ENCODE measurements at regions not wholly inside any gene's neighbourhood (a gene's known extent, or its start where the extent isn't known, plus 50 kb on each side); places are given as distances from the start of the nearest gene placed in this dataset.

- H3K36me3 Mint-ChIP-seq (ENCODE audit: low read depth) = no peaks in the 10 kb centered on the region
- no peak for ATAC-seq (replicated peaks)
- H3K4me1 Mint-ChIP-seq = no peaks in the 10 kb centered on the region
- no peak overlapping the region for H3K4me3 Mint-ChIP-seq
- H3K27me3 Mint-ChIP-seq = no peaks in the 10 kb centered on the region
- no peak overlapping the region for H3K27ac Mint-ChIP-seq
- H3K9me3 Mint-ChIP-seq = no peaks in the 10 kb centered on the region
Measured at GRCh38 chr5:3341446-3342240, 254.0 kb upstream of the IRX1 start.

GRCh38 chr5:3340471-3340870 lies 255.2 kb upstream of the IRX1 start:
- Mint-ChIP-seq H3K4me1 (no peaks in the 10 kb centered on the region), H3K27ac (no peak overlapping the region), H3K27me3 (no peaks in the 10 kb centered on the region), H3K36me3 (ENCODE audit: low read depth) (no peaks in the 10 kb centered on the region), H3K9me3 (peaks cover 4% of the 10 kb centered on the region), H3K4me3 (no peak overlapping the region)
- ATAC-seq (replicated peaks) = no peak

- no peaks in the 10 kb centered on the region for H3K27me3 Mint-ChIP-seq
- ATAC-seq (replicated peaks) = no peak
- no peak overlapping the region for H3K4me3 Mint-ChIP-seq
- H3K9me3 Mint-ChIP-seq = peaks cover 4% of the 10 kb centered on the region
- H3K36me3 Mint-ChIP-seq (ENCODE audit: low read depth) = no peaks in the 10 kb centered on the region
- H3K4me1 Mint-ChIP-seq = no peaks in the 10 kb centered on the region
- no peak overlapping the region for H3K27ac Mint-ChIP-seq
Measured at GRCh38 chr5:3339798-3340115, 255.9 kb upstream of the IRX1 start.

- Mint-ChIP-seq H3K36me3 (ENCODE audit: low read depth) (no peaks in the 10 kb centered on the region), H3K9me3 (peaks cover 4% of the 10 kb centered on the region), H3K4me1 (no peaks in the 10 kb centered on the region), H3K27me3 (no peaks in the 10 kb centered on the region), H3K4me3 (no peak overlapping the region), H3K27ac (no peak overlapping the region)
- no peak for ATAC-seq (replicated peaks)
Measured at GRCh38 chr5:3339092-3339797, 256.4 kb upstream of the IRX1 start.

- Mint-ChIP-seq H3K27ac (no peak overlapping the region), H3K4me3 (no peak overlapping the region), H3K27me3 (no peaks in the 10 kb centered on the region), H3K9me3 (peaks cover 4% of the 10 kb centered on the region), H3K36me3 (ENCODE audit: low read depth) (no peaks in the 10 kb centered on the region), H3K4me1 (no peaks in the 10 kb centered on the region)
- no peak for ATAC-seq (replicated peaks)
Measured at GRCh38 chr5:3337812-3338541, 257.7 kb upstream of the IRX1 start.

- no peak for ATAC-seq (replicated peaks)
- Mint-ChIP-seq H3K36me3 (ENCODE audit: low read depth) (no peaks in the 10 kb centered on the region), H3K9me3 (peaks cover 4% of the 10 kb centered on the region), H3K27ac (no peak overlapping the region), H3K4me1 (no peaks in the 10 kb centered on the region), H3K4me3 (no peak overlapping the region), H3K27me3 (no peaks in the 10 kb centered on the region)
Measured at GRCh38 chr5:3336666-3337065, 259.0 kb upstream of the IRX1 start.

- no peak for ATAC-seq (replicated peaks)
- Mint-ChIP-seq H3K27ac (no peak overlapping the region), H3K36me3 (ENCODE audit: low read depth) (no peaks in the 10 kb centered on the region), H3K4me3 (no peak overlapping the region), H3K27me3 (no peaks in the 10 kb centered on the region), H3K9me3 (peaks cover 4% of the 10 kb centered on the region), H3K4me1 (no peaks in the 10 kb centered on the region)
Measured at GRCh38 chr5:3335301-3335700, 260.3 kb upstream of the IRX1 start.

GRCh38 chr5:3333836-3334235 lies 261.8 kb upstream of the IRX1 start:
- no peak overlapping the region for H3K27ac Mint-ChIP-seq
- H3K4me1 Mint-ChIP-seq = no peaks in the 10 kb centered on the region
- no peak overlapping the region for H3K4me3 Mint-ChIP-seq
- peaks cover 4% of the 10 kb centered on the region for H3K9me3 Mint-ChIP-seq
- H3K36me3 Mint-ChIP-seq (ENCODE audit: low read depth) = no peaks in the 10 kb centered on the region
- H3K27me3 Mint-ChIP-seq = no peaks in the 10 kb centered on the region
- ATAC-seq (replicated peaks) = no peak

GRCh38 chr5:3333105-3333504 lies 262.5 kb upstream of the IRX1 start:
- H3K36me3 Mint-ChIP-seq (ENCODE audit: low read depth) = no peaks in the 10 kb centered on the region
- no peak overlapping the region for H3K4me3 Mint-ChIP-seq
- H3K27ac Mint-ChIP-seq = no peak overlapping the region
- peaks cover 4% of the 10 kb centered on the region for H3K9me3 Mint-ChIP-seq
- no peaks in the 10 kb centered on the region for H3K27me3 Mint-ChIP-seq
- H3K4me1 Mint-ChIP-seq = no peaks in the 10 kb centered on the region
- ATAC-seq (replicated peaks) = no peak

- no peak overlapping the region for H3K4me3 Mint-ChIP-seq
- peaks cover 4% of the 10 kb centered on the region for H3K9me3 Mint-ChIP-seq
- no peaks in the 10 kb centered on the region for H3K4me1 Mint-ChIP-seq
- no peaks in the 10 kb centered on the region for H3K36me3 Mint-ChIP-seq (ENCODE audit: low read depth)
- ATAC-seq (replicated peaks) = no peak
- no peak overlapping the region for H3K27ac Mint-ChIP-seq
- no peaks in the 10 kb centered on the region for H3K27me3 Mint-ChIP-seq
Measured at GRCh38 chr5:3331819-3332218, 263.8 kb upstream of the IRX1 start.

- no peak overlapping the region for H3K4me3 Mint-ChIP-seq
- H3K9me3 Mint-ChIP-seq = no peaks in the 10 kb centered on the region
- no peak for ATAC-seq (replicated peaks)
- no peak overlapping the region for H3K27ac Mint-ChIP-seq
- no peaks in the 10 kb centered on the region for H3K27me3 Mint-ChIP-seq
- no peaks in the 10 kb centered on the region for H3K4me1 Mint-ChIP-seq
- no peaks in the 10 kb centered on the region for H3K36me3 Mint-ChIP-seq (ENCODE audit: low read depth)
Measured at GRCh38 chr5:3330442-3330841, 265.2 kb upstream of the IRX1 start.

- Mint-ChIP-seq H3K9me3 (no peaks in the 10 kb centered on the region), H3K4me3 (no peak overlapping the region), H3K4me1 (no peaks in the 10 kb centered on the region), H3K36me3 (ENCODE audit: low read depth) (no peaks in the 10 kb centered on the region), H3K27ac (no peak overlapping the region), H3K27me3 (no peaks in the 10 kb centered on the region)
- no peak for ATAC-seq (replicated peaks)
Measured at GRCh38 chr5:3329427-3329826, 266.2 kb upstream of the IRX1 start.

- H3K4me1 Mint-ChIP-seq = no peaks in the 10 kb centered on the region
- no peak overlapping the region for H3K4me3 Mint-ChIP-seq
- H3K27ac Mint-ChIP-seq = no peak overlapping the region
- ATAC-seq (replicated peaks) = no peak
- H3K9me3 Mint-ChIP-seq = no peaks in the 10 kb centered on the region
- no peaks in the 10 kb centered on the region for H3K36me3 Mint-ChIP-seq (ENCODE audit: low read depth)
- H3K27me3 Mint-ChIP-seq = no peaks in the 10 kb centered on the region
Measured at GRCh38 chr5:3326841-3327232, 268.8 kb upstream of the IRX1 start.

GRCh38 chr5:3325972-3326840 lies 269.4 kb upstream of the IRX1 start:
- H3K36me3 Mint-ChIP-seq (ENCODE audit: low read depth) = no peaks in the 10 kb centered on the region
- H3K9me3 Mint-ChIP-seq = no peaks in the 10 kb centered on the region

More at GRCh38 chr5:3325972-3326840, 269.4 kb upstream of the IRX1 start:
- no peak for ATAC-seq (replicated peaks)
- no peaks in the 10 kb centered on the region for H3K27me3 Mint-ChIP-seq
- no peak overlapping the region for H3K27ac Mint-ChIP-seq
- no peaks in the 10 kb centered on the region for H3K4me1 Mint-ChIP-seq
- no peak overlapping the region for H3K4me3 Mint-ChIP-seq
